SK-N-SH (cell line): ENCODE measurements at regions not wholly inside any gene's neighbourhood (a gene's known extent, or its start where the extent isn't known, plus 50 kb on each side); places are given as distances from the start of the nearest gene placed in this dataset.

ENCODE experiments used
- CTCF ChIP-seq: fragments of 200-600 bp; sonication (generic); IDR thresholded peaks from 2 replicates; pipeline ENCODE4 v1.6.1; 2017; ENCODE audit warnings: antibody characterized with exemption, mild to moderate bottlenecking, moderate library complexity
- ELF1 ChIP-seq: IDR thresholded peaks from 2 replicates; pipeline ENCODE4 v1.4.0; 2012
- EP300 ChIP-seq, 2 experiments: IDR thresholded peaks; 2 replicates each; pipeline versions ENCODE4 v1.4.0 to v1.6.1; 2012; ENCODE audit warnings: borderline replicate concordance in 1 of 2, low read depth in 1 of 2, low read length in 1 of 2
- GATA2 ChIP-seq: sonication (generic); formaldehyde crosslinking; IDR thresholded peaks from 2 replicates; pipeline ENCODE4 v1.5.0; 2020; ENCODE audit warnings: mild to moderate bottlenecking, missing genetic modification reagents
- NFIC ChIP-seq: IDR thresholded peaks from 2 replicates; pipeline ENCODE4 v1.4.0; 2012; ENCODE audit warnings: borderline replicate concordance
- PBX3 ChIP-seq: IDR thresholded peaks from 2 replicates; pipeline ENCODE4; 2012
- RAD21 ChIP-seq: IDR thresholded peaks from 2 replicates; pipeline ENCODE4 v1.6.1; 2012; ENCODE audit warnings: mild to moderate bottlenecking, low read length
- REST ChIP-seq: IDR thresholded peaks from 2 replicates; pipeline ENCODE4 v1.6.1; 2012; ENCODE audit warnings: mild to moderate bottlenecking, low read depth, low read length, moderate library complexity
- TAF1 ChIP-seq: IDR thresholded peaks from 2 replicates; pipeline ENCODE4 v1.6.1; 2012; ENCODE audit warnings: low read depth, mild to moderate bottlenecking, low read length, moderate library complexity, borderline replicate concordance
- USF1 ChIP-seq: IDR thresholded peaks from 2 replicates; pipeline ENCODE4 v1.4.0; 2012; ENCODE audit warnings: low read depth, borderline replicate concordance
- TF ChIP-seq, protein P1 (sequence below): fragments of 150-350 bp; IDR thresholded peaks from 2 replicates; pipeline ENCODE4 v1.6.1; 2017; ENCODE audit warnings: antibody characterized with exemption, low read length, low read depth, borderline replicate concordance

DNA sequence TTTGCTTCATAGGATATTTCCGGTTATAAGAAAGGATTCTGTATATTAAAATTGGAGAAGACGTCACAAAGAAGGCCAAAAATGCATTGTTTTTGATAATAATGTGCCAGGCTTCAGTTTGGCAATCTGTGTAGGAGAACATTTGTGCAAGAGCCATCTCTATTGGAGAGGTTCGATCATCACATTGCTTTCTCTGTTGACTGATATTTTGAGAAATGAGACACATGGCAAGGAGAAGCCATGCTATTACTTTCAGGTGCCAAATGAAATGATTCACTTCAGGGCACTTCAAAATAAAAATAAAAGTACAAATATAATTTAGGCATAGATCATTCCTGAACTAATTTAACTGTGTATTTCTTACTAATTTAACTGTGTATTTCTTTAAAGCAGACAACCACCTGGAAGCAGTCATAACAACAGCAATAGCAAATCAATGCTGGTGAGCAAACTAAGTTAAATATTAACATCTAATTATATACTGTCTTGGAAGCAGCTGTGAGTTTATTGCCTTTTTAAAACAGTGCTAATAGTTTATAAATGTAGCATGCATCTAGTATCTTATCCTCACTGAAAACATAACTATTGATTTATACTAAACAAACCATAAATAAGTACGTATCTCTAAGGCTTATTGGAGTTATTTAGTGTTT, 50.2 kb upstream of the CHST9 start:
- TF ChIP-seq ELF1 (no peak), GATA2 (CRISPR knock-in tag) (no peak), RAD21 (no peak), TAF1 (no peak), CTCF (no peak), REST (no peak), NFIC (no peak), PBX3 (no peak), EP300 (IDR thresholded peaks at IDR 0.05; ENCODE audit: borderline replicate concordance in 1 of 2, low read depth in 1 of 2, low read length in 1 of 2) (no peak), USF1 (no peak)
- TF ChIP-seq, protein P1, sequence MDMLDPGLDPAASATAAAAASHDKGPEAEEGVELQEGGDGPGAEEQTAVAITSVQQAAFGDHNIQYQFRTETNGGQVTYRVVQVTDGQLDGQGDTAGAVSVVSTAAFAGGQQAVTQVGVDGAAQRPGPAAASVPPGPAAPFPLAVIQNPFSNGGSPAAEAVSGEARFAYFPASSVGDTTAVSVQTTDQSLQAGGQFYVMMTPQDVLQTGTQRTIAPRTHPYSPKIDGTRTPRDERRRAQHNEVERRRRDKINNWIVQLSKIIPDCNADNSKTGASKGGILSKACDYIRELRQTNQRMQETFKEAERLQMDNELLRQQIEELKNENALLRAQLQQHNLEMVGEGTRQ = no peak
